Pulmonary artery endothelial cell (primary cell): ENCODE measurements at regions not wholly inside any gene's neighbourhood (a gene's known extent, or its start where the extent isn't known, plus 50 kb on each side); places are given as distances from the start of the nearest gene placed in this dataset.

Experiments used
- DNase-seq: peaks from one replicate; pipeline ENCODE4 v3.0.0-alpha.2; 2011; ENCODE audit warnings: low read depth, low spot score

DNA sequence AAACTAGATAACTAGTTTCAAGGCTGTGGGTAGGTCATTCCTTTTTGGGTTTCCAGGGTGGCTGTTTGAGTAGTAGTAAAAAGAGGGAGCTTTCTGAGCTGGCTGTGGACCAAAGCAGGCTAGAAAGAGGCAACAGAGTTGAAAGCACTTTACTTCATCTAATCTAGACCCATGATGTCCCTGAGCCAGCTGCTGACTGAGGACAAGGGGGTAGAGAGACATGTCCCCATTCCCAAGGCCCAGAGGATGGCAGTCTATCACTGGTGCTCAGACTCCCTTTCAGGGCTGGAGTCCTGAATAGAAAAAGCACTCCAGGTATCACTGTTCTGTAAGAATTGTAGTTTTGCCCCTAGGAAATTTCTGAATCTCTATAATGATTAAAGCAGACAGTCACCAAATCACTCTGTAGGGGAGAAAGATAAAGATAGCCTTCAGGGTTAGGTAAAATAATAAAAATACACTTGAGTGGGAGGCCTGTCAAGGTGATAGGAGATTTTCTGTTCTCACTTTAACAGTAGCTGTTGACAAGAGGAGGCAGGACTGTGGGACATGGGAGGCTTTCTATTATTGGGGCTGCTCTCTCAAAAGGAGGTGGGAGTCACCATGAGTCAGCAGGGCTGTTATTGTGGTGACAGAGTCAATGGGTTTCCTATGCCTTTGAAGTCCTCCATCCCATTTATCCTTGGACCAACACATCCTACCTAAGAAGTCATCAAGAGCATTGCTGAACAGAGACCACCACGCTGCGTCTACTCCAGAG is 190.2 kb upstream of the MPHOSPH6 start:
- no peak for DNase-seq

DNA sequence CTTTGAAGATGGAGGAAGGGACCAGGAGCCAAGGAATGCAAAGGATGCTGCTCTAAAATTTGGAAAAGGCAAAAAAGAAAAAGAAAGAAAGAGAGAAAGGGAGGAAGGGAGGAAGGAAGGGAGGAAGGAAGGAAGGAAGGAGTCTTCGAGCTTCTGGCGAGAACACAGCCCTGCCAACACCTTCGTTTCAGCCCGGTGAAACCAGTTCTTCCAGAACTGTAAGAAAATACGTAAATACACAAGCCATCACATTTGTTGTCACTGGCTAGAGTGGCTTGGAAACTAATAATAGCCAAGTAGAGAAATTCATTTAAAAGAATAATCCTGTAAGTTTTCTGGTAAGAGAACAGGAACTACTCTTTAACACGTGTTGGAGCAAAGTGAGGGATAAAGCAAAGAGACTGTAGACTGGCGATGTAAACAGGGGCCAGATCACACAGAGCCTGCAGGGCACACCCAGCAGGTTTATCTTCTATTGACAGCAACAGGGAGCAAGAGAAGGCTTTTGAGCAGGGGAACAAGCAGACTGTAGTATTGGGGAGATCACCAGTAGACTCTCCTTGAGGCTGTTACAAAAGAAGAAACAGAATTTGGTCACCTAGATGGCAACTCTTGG is 188.7 kb upstream of the MPHOSPH6 start:
- DNase-seq, result no peak

DNA sequence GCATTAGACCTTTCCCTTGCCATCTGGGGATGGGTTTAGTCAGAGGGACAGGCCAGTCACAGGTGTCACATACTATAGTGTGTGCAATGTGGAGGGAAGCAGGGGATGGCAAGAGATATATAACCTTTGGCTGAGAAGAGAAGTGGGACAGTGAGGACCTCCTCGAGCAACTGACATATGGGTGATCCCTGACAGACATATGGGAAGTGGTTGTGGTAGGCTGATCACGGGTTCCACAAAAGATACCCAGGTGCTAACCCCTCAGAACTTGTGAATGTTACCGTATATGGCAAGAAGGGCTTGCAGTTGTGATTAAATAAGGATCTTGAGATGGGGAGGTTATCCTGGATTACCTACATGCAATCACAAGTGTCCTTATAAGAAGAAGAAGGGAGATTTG is 188.1 kb upstream of the MPHOSPH6 start:
- DNase-seq, result no peak

DNA sequence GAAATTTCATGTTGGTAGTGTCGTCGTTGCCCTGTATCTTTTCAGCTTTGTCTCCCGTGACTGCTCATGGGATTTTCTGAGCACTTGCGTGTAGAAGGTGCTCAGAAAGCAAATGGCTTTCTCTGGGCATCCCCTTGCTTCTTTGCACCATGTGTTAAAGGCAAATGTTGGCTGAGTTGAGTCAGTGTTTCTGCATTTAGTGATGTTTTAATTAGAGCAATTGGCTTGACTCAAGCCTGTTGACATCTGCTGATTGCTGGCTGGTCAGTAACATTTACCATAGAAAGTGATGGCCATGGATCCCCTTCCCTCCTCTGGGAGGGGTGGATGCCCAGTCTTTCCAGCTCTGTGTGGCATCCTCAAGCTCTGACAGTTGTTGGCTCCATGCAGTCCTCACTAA is 187.2 kb upstream of the MPHOSPH6 start:
- DNase-seq, result no peak

DNA sequence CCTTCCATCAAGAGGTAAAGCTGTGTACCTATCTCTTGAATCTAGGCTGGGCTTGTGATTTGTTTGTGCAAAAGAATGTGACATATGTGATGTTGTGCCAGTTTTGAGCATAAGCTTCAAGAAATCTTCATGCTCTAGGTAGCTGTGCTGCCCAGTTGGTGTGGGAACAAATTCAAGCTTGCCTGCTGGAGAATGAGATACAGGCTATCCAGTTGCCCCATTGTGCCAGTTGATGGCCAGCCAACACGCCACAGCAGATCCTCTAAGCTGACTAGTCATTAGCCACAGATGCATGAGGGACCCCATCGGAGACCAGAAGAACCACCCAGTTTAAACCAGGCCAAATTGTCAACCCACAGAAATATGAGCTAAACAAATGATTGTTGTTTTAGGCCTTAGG is 180.5 kb upstream of the MPHOSPH6 start:
- no peak for DNase-seq

DNA sequence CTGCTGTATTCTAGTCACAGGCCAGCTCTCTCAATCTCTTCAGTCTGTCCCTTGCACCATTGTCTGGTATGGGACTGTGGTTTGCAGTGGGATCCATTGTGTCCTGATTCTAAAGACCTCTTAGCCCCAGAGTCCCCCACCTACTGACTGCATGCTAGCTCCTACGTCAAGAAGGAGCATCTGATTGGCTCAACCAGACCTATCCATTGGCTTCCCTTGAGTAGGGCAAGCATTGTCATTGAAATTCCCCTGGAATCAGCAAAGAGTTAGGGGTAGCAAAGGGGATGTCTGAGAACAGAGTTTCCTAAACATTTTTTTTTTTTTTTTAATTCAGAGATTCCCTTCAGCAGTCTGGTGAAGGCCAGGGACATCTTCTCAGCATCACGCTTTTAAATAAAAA is 175.3 kb upstream of the MPHOSPH6 start:
- no peak for DNase-seq

DNA sequence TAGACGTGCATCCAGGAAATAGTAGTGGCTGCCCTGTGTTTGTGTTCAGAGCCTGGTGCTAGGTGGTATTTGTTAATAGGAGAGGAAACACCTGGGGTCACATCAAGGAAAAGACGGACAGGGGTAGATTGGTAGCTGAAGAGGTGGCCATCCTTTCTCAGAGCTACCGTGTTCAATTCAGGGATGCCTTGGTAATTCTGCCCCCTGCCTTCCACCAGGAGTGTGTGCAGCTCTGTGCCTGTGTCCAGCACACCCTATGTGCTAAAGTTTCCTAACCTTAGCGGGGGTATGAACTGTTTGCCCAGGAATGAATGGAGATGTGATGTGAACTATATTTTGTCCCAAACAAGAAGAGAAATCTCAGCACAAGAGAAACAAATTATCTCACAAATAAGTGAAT is 174.1 kb upstream of the MPHOSPH6 start:
- DNase-seq, result no peak

DNA sequence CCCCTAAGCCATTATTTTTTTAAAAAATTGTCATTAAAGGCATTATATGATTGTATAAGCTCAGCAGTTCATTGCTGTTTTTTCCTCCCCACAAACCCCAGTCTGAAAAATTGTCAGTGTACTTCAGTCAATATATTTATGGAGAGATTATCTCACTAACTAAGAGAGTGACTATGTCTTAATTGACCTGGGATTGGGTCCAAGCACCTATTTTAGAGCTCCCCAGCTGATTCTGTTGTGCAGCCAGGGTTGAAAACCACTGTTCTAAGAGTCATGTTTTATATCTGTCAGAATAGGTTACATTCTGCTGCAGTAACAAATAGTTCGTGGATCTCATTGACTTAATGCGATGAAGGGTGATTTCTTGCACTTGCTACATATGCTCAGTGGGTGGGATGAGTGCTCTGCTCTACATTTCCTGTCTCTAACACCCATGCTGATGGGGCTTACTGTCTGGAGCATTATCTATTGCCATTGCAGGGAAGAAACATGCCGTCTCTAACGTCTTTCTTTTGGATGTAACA is 171.2 kb upstream of the MPHOSPH6 start:
- no peak for DNase-seq

DNA sequence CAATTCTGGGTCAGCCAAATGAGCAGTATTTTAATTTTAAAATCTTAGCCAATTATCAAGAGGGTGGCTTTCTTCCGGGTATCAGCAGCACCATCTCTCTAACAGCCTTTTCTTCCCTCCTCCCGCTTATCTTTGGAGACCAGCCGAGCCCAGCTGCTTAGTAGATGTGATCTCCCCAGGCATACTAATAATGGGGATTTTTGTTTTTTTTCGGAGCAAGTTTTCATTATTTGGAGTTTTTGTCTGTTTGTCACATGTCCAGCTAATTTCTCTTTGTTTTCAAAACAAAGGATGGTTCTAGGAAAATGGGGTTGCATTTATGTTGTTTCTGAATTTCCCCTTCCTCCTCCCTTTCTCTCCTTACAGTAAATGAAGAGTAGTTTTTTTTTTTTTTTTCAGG is 170.5 kb upstream of the MPHOSPH6 start:
- DNase-seq, result no peak

DNA sequence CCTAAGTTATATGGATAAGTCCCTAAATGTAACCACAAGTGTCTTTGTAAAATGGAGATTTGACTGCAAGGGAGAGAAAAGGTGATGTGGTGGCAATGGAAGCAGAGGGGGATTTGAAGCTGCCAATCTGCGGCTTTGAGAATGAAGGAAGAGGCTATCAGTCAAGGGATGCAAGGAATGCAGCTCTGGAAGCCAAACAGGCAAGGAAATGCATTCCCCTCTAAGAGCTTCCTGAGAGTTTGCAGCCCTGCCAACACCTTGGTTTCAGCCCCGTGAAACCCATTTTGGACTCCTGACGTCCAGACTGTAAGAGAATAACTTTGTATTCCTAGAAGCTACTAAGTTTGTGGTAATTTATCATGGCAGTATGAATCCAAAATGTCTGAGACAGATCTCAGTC is 167.3 kb upstream of the MPHOSPH6 start:
- no peak for DNase-seq

DNA sequence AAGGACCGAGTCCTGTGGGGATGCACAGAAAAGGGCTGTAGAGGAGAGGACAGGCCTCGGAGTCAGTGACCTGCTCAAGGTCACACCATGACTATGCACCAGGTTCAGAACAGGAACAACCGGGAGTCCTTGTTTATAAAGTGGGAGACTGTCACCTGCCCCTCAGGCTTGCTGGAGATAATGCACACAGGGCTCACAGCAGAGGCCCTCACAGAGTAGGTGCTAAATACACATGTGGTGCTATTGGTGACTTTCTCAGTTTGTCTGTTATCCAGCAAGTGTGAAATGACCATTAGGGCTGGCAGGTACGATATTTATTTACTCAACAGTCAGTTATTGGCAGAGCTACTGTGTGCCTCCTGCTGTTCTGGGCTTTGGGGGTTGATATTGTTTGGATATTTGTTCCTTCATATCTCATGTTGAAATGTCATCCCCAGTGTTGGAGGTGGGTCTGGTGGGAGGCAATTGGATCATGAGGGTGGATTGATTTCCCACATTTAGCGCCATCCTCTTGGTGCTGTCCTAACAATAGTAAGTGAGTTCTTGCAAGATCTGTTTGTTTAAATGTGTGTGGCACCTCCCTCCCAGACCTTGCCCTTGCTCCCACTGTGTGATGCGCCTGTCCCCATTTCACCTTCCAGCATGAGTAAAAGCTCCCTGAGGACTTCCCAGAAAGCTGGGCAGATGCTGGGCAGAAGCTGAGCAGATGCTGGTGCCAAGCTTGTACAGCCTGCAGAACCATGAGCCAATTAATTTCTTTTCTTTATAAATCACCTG is 162.1 kb upstream of the MPHOSPH6 start:
- DNase-seq, result no peak

DNA sequence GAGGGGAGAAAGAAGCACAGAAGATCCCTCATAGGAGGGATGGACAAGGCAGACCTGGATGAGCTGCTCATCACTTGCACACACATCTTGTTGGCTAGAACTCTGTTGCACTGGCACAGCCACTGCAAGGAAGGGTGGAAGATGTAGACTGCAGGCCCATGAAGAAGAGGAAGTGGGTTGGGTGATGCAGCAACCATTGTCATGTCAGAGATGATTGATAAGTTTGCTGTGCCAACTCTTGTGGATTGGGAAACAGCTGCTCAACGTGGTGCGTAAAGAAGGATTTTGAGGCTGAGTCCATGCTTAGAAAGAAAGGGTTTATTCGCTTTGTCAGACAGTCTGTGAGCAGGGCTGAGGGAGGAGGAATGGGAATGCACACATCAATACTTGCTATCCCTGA is 161.4 kb upstream of the MPHOSPH6 start:
- no peak for DNase-seq

DNA sequence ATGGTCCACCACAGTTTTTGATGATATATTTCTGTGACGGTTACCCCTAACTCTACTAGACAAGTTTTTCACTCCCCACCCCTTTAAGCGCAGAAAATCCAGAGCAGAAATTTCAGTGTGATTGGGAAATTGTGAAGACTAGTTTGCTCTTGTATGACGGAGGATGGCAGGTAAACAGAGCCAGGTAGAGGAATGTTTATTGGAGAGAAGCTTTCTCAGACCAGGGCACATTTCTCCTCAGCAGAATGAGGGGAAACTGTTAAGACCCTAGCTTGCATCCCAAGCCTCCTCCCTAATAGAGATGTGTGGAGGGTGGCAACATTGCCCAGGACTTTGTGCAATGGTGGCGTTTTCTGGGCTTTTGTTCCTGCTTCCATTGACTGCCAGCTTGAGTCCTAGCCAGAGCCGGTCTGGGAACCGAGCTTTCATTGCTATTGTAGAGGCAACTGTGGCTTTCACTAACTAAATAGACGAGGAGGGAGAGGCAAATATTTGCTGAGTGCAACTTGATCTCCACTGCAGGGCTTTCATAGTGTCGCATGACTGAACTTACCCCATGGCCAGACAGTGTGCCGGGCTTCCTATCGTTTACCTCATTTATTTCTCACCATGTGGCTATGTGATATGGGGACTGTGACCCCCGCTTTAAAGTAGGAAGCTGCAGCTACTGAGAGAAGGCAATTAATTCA is 159.6 kb upstream of the MPHOSPH6 start:
- DNase-seq, result no peak

DNA sequence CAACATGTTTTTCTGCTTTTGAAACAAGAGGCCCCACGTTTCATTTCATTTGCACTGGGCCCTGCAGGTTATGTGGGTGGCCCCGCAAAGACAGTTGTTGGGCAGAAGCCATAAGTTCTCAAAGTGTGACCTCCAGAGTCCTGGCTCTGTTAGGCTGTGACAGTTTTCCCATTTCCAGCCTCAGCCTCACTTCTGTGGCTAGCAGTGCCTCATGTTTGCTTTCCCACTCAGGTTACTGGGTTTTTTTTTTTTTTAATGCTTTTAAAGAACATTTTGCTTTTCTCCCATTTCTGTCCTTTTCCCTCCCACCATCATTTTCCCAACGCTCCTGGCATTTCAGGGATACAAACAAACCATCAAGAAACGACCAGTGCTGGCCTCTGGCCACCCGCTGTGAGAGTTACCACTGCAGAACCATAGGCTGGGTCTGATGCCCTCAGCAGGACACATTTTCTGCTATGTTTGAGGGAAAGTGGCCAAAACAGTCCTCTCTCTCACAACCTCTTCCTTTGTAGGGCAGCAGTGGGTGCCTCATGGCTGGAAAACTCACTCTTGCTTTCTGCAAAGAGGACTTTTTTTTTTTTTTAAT is 159.0 kb upstream of the MPHOSPH6 start:
- no peak for DNase-seq

DNA sequence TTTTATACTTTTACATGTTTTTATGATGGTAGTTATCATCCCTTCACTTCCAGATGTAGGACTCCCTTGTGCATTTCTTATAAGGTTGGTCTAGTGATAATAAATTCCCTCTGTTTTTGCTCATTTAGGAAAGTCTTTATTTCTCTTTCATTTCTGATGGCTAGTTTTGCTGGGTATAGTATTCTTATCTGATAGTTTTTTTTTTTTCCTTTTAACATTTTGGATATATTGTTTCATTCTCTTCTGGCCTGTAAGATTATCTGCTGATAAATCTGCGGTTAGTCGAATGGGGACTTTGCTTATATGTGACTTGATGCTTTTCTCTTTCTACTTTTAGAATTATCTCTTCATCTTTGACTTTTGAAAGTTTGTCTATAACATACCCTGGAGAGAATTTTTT is 153.1 kb upstream of the MPHOSPH6 start:
- no peak for DNase-seq

DNA sequence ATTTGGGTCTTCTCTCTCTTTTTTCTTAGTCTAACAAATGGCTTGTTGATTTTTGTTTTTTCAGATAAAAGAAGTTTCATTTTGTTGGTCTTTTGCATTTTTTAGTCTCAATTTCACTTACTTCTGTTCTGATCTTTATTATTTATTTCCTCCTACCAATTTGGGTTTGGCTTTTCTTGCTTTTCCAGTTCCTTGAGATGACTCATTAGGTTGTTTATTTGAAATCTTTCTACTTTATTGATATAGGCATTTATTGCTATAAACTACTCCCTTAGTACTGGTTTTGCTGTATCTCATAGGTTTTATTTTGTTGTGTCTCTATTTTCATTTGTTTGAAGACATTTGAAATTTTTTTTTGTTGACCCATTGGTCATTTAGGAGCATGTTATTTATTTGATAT is 152.2 kb upstream of the MPHOSPH6 start:
- no peak for DNase-seq

DNA sequence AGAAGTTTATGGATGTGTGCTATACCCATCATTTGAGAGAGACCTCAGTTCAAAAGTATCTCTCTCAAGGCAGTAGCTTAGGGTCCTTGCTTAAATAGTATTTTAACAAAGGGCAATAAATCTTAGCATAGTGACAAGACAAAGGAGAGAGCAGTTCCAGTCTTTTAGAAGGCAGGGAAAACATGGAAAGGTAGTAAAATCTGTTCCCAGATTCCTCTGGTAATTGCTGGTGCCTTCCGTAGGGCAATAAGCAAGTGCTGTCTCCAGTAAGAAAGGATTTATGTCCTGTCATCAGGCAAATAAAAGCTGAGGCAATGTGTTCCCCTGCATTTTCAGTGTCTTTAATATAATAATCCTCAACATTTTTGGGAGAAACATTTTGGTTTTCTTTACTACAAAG is 149.0 kb upstream of the MPHOSPH6 start:
- no peak for DNase-seq

DNA sequence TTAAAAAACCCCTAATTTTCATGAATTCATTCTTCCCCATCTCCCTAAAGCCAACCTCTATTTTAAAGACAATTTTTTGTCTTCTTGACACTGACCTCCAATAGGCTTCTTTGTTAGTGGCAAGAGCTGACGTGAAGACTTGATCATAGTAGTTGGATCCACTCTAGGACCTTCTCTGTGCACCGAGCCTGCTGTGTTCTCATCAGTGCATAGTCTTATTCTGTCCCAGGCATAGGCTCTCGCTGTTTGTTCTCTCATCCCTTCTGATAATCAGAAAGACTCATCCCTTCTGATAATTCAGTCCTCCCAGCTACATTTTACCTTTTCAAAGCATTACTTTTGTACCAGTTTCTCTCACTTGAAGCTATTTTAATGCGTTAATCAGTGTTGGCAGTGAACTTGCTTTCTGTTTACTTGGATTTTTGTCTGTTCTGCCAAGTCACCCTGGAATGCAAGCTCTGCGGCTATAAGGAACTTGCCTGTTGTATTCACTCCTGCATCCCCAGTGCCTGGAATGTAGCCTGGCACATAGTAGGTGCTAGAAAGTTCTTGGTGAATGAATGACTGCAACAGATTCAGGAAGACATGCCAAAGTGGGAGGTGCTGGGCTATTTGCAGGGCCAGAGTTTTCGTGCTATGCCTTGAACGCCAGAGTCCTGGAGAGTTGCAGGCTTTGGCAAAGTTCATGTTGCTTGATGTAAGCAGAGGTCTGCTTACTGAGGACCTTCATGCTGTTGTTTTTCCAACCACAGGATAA is 147.6 kb upstream of the MPHOSPH6 start:
- DNase-seq, result no peak

DNA sequence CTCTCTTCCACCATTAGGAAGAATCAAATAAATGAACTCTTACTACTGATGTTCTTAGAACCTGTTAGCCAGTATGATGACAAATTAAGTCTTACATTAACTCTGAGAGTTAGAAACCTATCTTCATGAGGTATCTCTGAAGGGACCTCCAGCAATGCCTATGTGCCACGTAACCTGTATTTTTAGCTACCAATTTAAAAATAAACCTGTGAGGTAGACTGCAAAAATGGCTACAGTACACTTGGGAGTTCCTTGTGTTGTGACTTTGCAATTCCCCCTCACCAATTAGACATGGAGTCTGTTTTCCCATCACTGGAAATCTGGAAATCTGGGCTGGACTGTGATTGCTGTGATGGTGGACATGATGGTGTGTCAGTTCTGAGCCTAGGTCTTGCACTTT is 143.7 kb upstream of the MPHOSPH6 start:
- DNase-seq, result no peak

DNA sequence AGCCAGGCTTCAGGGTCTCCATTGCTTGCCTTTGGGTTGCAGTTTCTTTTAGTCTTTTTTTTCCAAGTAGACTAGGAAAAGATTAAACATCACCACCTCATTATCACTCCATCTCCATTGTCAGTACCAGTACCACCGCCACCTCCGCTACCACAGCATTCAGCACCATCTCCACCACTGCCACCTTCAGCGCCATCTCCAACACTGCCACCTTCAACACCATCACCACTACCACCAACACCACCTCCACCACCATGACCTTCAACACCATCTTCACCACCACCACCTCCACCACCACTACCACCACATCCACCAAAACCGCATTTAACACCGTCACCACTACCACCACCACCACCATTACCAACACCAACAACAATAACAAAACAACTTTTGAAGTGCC is 141.5 kb upstream of the MPHOSPH6 start:
- no peak for DNase-seq
